Lower leg skin (tissue), 4 donors: ENCODE measurements at regions not wholly inside any gene's neighbourhood (a gene's known extent, or its start where the extent isn't known, plus 50 kb on each side); places are given as distances from the start of the nearest gene placed in this dataset.
A peak's percentile ranks its signal among the peaks of the same experiment; 100 is the strongest.
"Not testable (repeated sequence)": the region's sequence is repeated elsewhere in the genome, so short reads cannot be mapped to it uniquely, and the experiment has no call there.

Source experiments
- DNase-seq, 2 donors: peaks; one replicate each; pipeline ENCODE4 v3.0.0-alpha.2; 2019; ENCODE audit warnings: low spot score in 2 of 2
- H3K4me3 ChIP-seq: fragments of 200-600 bp; sonication (generic); 2 replicates; pipeline ENCODE4 v1.5.1; 2017; ENCODE audit warnings: mild to moderate bottlenecking, low read depth; ENCODE audit not compliant: poor library complexity, severe bottlenecking
- POLR2A ChIP-seq, 2 donors: fragments of 450-650 bp; IDR thresholded peaks; one replicate each; pipeline ENCODE4 v1.6.1; 2016 to 2017; ENCODE audit warnings: antibody characterized with exemption in 2 of 2, mild to moderate bottlenecking in 1 of 2, moderate library complexity in 1 of 2
- WGBS, 2 donors: methylation state at CpG; one replicate each; pipeline ENCODE4 v1.1.5; 2018; 5-methylcytosine and 5-hydroxymethylcytosine counted together
- intact Hi-C: fragments of 100-400 bp; cut with DNase I; formaldehyde crosslinking; loops from one replicate; pipeline ENCODE4 v1.15.0; 2023; ENCODE audit warnings: low total_unique reads
- TF ChIP-seq, protein P1 (sequence below), 3 donors: fragments of 450-650 bp; IDR thresholded peaks; one replicate each; pipeline ENCODE4 v1.5.1; 2016; ENCODE audit warnings: antibody characterized with exemption in 3 of 3, mild to moderate bottlenecking in 3 of 3, moderate library complexity in 2 of 3

GRCh38 chr2:15756882-15757819 lies 165.5 kb downstream of the DDX1 start:
- TF ChIP-seq POLR2A (IDR thresholded peaks at IDR 0.05), result no peak
- TF ChIP-seq, protein P1, sequence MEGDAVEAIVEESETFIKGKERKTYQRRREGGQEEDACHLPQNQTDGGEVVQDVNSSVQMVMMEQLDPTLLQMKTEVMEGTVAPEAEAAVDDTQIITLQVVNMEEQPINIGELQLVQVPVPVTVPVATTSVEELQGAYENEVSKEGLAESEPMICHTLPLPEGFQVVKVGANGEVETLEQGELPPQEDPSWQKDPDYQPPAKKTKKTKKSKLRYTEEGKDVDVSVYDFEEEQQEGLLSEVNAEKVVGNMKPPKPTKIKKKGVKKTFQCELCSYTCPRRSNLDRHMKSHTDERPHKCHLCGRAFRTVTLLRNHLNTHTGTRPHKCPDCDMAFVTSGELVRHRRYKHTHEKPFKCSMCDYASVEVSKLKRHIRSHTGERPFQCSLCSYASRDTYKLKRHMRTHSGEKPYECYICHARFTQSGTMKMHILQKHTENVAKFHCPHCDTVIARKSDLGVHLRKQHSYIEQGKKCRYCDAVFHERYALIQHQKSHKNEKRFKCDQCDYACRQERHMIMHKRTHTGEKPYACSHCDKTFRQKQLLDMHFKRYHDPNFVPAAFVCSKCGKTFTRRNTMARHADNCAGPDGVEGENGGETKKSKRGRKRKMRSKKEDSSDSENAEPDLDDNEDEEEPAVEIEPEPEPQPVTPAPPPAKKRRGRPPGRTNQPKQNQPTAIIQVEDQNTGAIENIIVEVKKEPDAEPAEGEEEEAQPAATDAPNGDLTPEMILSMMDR (IDR thresholded peaks at IDR 0.05), result no peak
- H3K4me3 ChIP-seq, result no peak overlapping the region
- intact Hi-C loops, result no loop called here
- peak in 1 of 2 donors; percentile 59 for DNase-seq
- 74 to 77% methylated on average over 10 of the region's 10 CpGs for WGBS, 2 donors

DNA sequence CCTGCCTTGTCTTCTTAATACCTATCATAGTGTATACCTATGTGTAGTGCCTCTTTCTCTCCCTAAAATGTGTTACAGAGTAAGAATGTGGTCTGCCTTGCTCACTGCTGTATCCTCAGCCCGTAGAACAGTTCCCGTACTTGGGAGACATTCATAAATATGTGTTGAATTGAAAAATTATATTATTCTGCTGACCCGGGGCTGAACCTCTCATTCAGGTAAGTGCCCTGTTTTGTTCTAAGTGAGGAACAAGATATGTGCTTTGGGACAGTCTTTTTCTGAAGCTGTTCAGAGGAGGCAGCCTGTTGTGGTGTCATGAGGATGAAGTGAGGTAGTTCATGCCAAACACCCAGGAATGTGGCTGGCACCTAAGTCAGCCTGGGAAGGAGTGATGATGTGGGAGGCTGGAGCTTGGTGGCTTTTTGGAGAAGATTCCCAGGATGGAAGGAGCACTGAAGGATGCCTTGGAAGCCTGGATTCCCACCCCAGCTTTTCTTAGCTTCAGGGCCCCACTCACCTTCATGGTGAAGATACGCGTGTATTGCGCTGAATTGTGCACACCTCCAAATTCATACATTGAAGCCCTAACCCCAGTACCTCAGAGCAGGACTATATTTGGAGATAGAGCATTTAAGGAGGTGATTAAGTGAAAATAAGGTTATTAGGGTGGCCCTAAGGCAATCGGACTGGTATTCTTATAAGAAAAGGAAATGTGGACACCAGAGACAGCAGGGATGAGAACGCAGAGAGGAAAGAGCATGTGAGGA lies 166.3 kb downstream of the DDX1 start:
- no peak for DNase-seq
- no peak overlapping the region for H3K4me3 ChIP-seq
- WGBS, 2 donors, result 88% methylated on average over 8 of the region's 8 CpGs
- intact Hi-C loops, result no loop called here
- TF ChIP-seq POLR2A (IDR thresholded peaks at IDR 0.05), result no peak
- TF ChIP-seq, protein P1 (IDR thresholded peaks at IDR 0.05), result no peak

GRCh38 chr2:15758848-15759247 lies 167.2 kb downstream of the DDX1 start:
- DNase-seq, result peak in 1 of 2 donors; percentile 43
- intact Hi-C loops, result no loop called here
- TF ChIP-seq POLR2A (IDR thresholded peaks at IDR 0.05), result no peak
- TF ChIP-seq, protein P1 (IDR thresholded peaks at IDR 0.05), result no peak
- H3K4me3 ChIP-seq, result no peak overlapping the region
- 87 to 88% methylated on average over 7 of the region's 7 CpGs for WGBS, 2 donors

DNA sequence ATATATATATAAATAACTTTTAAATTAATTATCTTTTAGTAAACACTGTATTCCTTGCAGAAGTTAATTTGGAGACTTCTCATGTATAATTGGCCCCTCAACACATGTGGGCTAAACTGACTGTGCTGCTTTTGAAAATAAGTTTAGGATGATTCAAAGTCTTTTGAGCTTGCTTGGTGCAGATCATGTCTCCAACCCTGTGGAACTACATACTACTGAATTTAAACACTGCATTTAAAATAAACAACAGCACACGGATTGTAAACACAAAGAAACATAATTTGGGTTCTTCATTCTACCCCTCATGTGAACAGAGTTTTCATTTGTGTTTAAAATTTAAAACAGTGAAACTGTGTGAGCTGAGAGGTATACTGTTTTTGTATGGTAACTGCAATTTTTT lies 167.7 kb downstream of the DDX1 start:
- intact Hi-C loops, result no loop called here
- no peak for DNase-seq
- TF ChIP-seq POLR2A (IDR thresholded peaks at IDR 0.05), result no peak
- TF ChIP-seq, protein P1 (IDR thresholded peaks at IDR 0.05), result no peak
- 89 to 91% methylated on average over 1 of the region's 1 CpG for WGBS, 2 donors
- no peak overlapping the region for H3K4me3 ChIP-seq

GRCh38 chr2:15759791-15760190 lies 168.1 kb downstream of the DDX1 start:
- intact Hi-C loops, DNase-seq, H3K4me3 ChIP-seq: not testable (repeated sequence)
- WGBS, 2 donors, result 48 to 95% methylated on average over 4 of the region's 4 CpGs

GRCh38 chr2:15760232-15760910 lies 168.7 kb downstream of the DDX1 start:
- TF ChIP-seq, protein P1 (IDR thresholded peaks at IDR 0.05), result no peak
- no peak for TF ChIP-seq POLR2A (IDR thresholded peaks at IDR 0.05)
- WGBS, 2 donors, result 54 to 55% methylated on average over 7 of the region's 7 CpGs
- H3K4me3 ChIP-seq, result no peak overlapping the region
- DNase-seq, result peak in 1 of 2 donors; percentile 76
- intact Hi-C loops, result no loop called here
